ENCODE measurements at regions not wholly inside any gene's neighbourhood (a gene's known extent, or its start where the extent isn't known, plus 50 kb on each side); places are given as distances from the start of the nearest gene placed in this dataset.

DNA sequence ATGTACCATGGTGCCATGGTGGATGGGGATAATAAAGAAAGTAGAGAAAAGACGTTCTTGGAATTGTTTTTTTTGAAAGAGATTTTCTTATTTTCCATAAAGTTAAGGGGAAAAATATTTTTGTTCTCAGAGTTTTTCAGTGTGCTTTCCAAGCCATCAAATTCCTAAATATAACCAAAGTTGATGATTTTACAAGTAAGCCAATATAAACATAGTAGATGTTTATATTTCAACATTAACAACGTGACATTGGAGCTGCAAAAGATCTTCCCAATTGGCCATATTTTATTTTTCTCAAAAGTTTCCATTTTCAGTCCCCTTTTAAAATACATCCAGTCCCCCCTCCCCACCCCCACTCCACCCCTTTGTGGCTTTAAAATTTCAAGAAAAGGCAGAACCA, 80.9 kb upstream of the PICALM start:
- peaks cover 45% of the 10 kb centered on the region for H3K4me1 ChIP-seq (ENCODE audit: control insufficient read depth, insufficient read depth, low read length)
- Mint-ChIP-seq H3K9me3 (no peaks in the 10 kb centered on the region), H3K4me1 (peaks cover 48 to 51% of the 10 kb centered on the region in 2 donors), H3K36me3 (no peaks in the 10 kb centered on the region), H3K27me3 (ENCODE audit: low read depth in 2 of 2) (no peaks in the 10 kb centered on the region), H3K4me3 (no peak overlapping the region), H3K27ac (no peak overlapping the region)
- 100% methylated on average over 2 of the region's 2 CpGs for WGBS (ENCODE audit: insufficient coverage)
- TF ChIP-seq, protein P1, sequence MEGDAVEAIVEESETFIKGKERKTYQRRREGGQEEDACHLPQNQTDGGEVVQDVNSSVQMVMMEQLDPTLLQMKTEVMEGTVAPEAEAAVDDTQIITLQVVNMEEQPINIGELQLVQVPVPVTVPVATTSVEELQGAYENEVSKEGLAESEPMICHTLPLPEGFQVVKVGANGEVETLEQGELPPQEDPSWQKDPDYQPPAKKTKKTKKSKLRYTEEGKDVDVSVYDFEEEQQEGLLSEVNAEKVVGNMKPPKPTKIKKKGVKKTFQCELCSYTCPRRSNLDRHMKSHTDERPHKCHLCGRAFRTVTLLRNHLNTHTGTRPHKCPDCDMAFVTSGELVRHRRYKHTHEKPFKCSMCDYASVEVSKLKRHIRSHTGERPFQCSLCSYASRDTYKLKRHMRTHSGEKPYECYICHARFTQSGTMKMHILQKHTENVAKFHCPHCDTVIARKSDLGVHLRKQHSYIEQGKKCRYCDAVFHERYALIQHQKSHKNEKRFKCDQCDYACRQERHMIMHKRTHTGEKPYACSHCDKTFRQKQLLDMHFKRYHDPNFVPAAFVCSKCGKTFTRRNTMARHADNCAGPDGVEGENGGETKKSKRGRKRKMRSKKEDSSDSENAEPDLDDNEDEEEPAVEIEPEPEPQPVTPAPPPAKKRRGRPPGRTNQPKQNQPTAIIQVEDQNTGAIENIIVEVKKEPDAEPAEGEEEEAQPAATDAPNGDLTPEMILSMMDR (IDR thresholded peaks at IDR 0.05): no peak
- H3K27me3 ChIP-seq (ENCODE audit: control insufficient read depth, insufficient read depth, low read length): no peaks in the 10 kb centered on the region
- DNase-seq (no peak), ATAC-seq (no peak)
- no peak overlapping the region for H3K4me3 ChIP-seq (ENCODE audit: low read length)
- no peak overlapping the region for H3K27ac ChIP-seq (ENCODE audit: low read length)
- intact Hi-C loops (cut with micrococcal nuclease): no loop called here
- H3K9me3 ChIP-seq (ENCODE audit: control insufficient read depth, insufficient read depth, low read length): no peaks in the 10 kb centered on the region
- no peaks in the 10 kb centered on the region for H3K36me3 ChIP-seq (ENCODE audit: control insufficient read depth, insufficient read depth, low read length)

- TF ChIP-seq, protein P1 (IDR thresholded peaks at IDR 0.05): no peak
- no peaks in the 10 kb centered on the region for H3K9me3 Mint-ChIP-seq
- H3K36me3 ChIP-seq (ENCODE audit: control insufficient read depth, insufficient read depth, low read length): no peaks in the 10 kb centered on the region
- no peaks in the 10 kb centered on the region for H3K9me3 ChIP-seq (ENCODE audit: control insufficient read depth, insufficient read depth, low read length)
- no peak overlapping the region for H3K4me3 Mint-ChIP-seq
- DNase-seq (no peak), ATAC-seq (no peak)
- H3K4me1 ChIP-seq (ENCODE audit: control insufficient read depth, insufficient read depth, low read length): peaks cover 55% of the 10 kb centered on the region
- no peak overlapping the region for H3K27ac Mint-ChIP-seq
- no peaks in the 10 kb centered on the region for H3K27me3 ChIP-seq (ENCODE audit: control insufficient read depth, insufficient read depth, low read length)
- H3K4me1 Mint-ChIP-seq: peaks cover 58 to 59% of the 10 kb centered on the region in 2 donors
- no peak overlapping the region for H3K27ac ChIP-seq (ENCODE audit: low read length)
- H3K36me3 Mint-ChIP-seq: no peaks in the 10 kb centered on the region
- H3K4me3 ChIP-seq (ENCODE audit: low read length): no peak overlapping the region
- intact Hi-C loops (cut with micrococcal nuclease): no loop called here
- no peaks in the 10 kb centered on the region for H3K27me3 Mint-ChIP-seq (ENCODE audit: low read depth in 2 of 2)
- 97% methylated on average over 3 of the region's 3 CpGs for WGBS (ENCODE audit: insufficient coverage)
These were observed 79.5 kb upstream of the PICALM start for GRCh38 chr11:86148345-86148747.

GRCh38 chr11:86147004-86147403, 78.1 kb upstream of the PICALM start:
- TF ChIP-seq, protein P1 (IDR thresholded peaks at IDR 0.05): no peak
- no peaks in the 10 kb centered on the region for H3K36me3 Mint-ChIP-seq
- WGBS (ENCODE audit: insufficient coverage): 58% methylated on average over 3 of the region's 3 CpGs
- H3K36me3 ChIP-seq (ENCODE audit: control insufficient read depth, insufficient read depth, low read length): no peaks in the 10 kb centered on the region
- DNase-seq: no peak
- H3K4me3 Mint-ChIP-seq: no peak overlapping the region
- H3K4me1 Mint-ChIP-seq: peaks cover 58 to 59% of the 10 kb centered on the region in 2 donors
- peaks cover 60% of the 10 kb centered on the region for H3K4me1 ChIP-seq (ENCODE audit: control insufficient read depth, insufficient read depth, low read length)
- no peaks in the 10 kb centered on the region for H3K27me3 ChIP-seq (ENCODE audit: control insufficient read depth, insufficient read depth, low read length)
- intact Hi-C loops (cut with micrococcal nuclease): no loop called here
- no peak overlapping the region for H3K4me3 ChIP-seq (ENCODE audit: low read length)
- H3K9me3 Mint-ChIP-seq: no peaks in the 10 kb centered on the region
- no peaks in the 10 kb centered on the region for H3K9me3 ChIP-seq (ENCODE audit: control insufficient read depth, insufficient read depth, low read length)
- H3K27ac ChIP-seq (ENCODE audit: low read length): no peak overlapping the region
- peak overlapping the region; percentile 12 to 27 for H3K27ac Mint-ChIP-seq
- ATAC-seq: peak in 2 of 3 donors; percentile 29 to 32
- H3K27me3 Mint-ChIP-seq (ENCODE audit: low read depth in 2 of 2): no peaks in the 10 kb centered on the region

- Mint-ChIP-seq H3K9me3 (no peaks in the 10 kb centered on the region), H3K27me3 (ENCODE audit: low read depth in 2 of 2) (no peaks in the 10 kb centered on the region), H3K36me3 (no peaks in the 10 kb centered on the region), H3K4me1 (peaks cover 58% of the 10 kb centered on the region in 2 donors), H3K4me3 (no peak overlapping the region), H3K27ac (peak overlapping the region; percentile 74 to 93)
- intact Hi-C loops (cut with micrococcal nuclease): no loop called here
- TF ChIP-seq, protein P1 (IDR thresholded peaks at IDR 0.05): no peak
- Histone ChIP-seq H3K27ac (ENCODE audit: low read length) (peak overlapping the region; percentile 84), H3K36me3 (ENCODE audit: control insufficient read depth, insufficient read depth, low read length) (no peaks in the 10 kb centered on the region), H3K4me3 (ENCODE audit: low read length) (no peak overlapping the region), H3K9me3 (ENCODE audit: control insufficient read depth, insufficient read depth, low read length) (no peaks in the 10 kb centered on the region), H3K27me3 (ENCODE audit: control insufficient read depth, insufficient read depth, low read length) (no peaks in the 10 kb centered on the region), H3K4me1 (ENCODE audit: control insufficient read depth, insufficient read depth, low read length) (peaks cover 60% of the 10 kb centered on the region)
- DNase-seq (no peak), ATAC-seq (no peak)
- WGBS (ENCODE audit: insufficient coverage): 94% methylated on average over 5 of the region's 5 CpGs
These were observed 76.7 kb upstream of the PICALM start for GRCh38 chr11:86145439-86146156.

All from natural killer cell (primary cell).